CD4-positive, alpha-beta memory T cell (primary cell): ENCODE measurements at regions not wholly inside any gene's neighbourhood (a gene's known extent, or its start where the extent isn't known, plus 50 kb on each side); places are given as distances from the start of the nearest gene placed in this dataset.

Experiments used
- CTCF ChIA-PET: fragments of 350-600 bp; sonication (Branson Sonifier 250); formaldehyde crosslinking; loops from one replicate; lab custom pipeline; 2021; ENCODE audit warnings: inconsistent platforms; ENCODE audit not compliant: partially characterized antibody; lab: Charles Lee
- POLR2A ChIA-PET: fragments of 350-600 bp; sonication (Branson Sonifier 250); formaldehyde crosslinking; loops from one replicate; lab custom pipeline; 2021; ENCODE audit not compliant: partially characterized antibody; lab: Charles Lee
- DNase-seq, 5 donors: peaks; one replicate each; pipeline versions ENCODE4 v3.0.0 to v3.0.0-alpha.2; 2020 to 2022; ENCODE audit warnings: mixed read lengths in 1 of 5
- H3K27ac ChIP-seq: one replicate; pipeline ENCODE4 v1.7.0; 2013; ENCODE audit warnings: low read depth, low read length
- H3K27me3 ChIP-seq: 2 replicates; pipeline ENCODE4 v1.7.0; 2013; ENCODE audit warnings: mild to moderate bottlenecking, low read length, moderate library complexity; ENCODE audit not compliant: insufficient read depth
- H3K36me3 ChIP-seq: 2 replicates; pipeline ENCODE4 v1.7.0; 2013; ENCODE audit warnings: mild to moderate bottlenecking, low read length, moderate library complexity; ENCODE audit not compliant: insufficient read depth
- H3K4me1 ChIP-seq: 2 replicates; pipeline ENCODE4 v1.7.0; 2013; ENCODE audit warnings: mild to moderate bottlenecking, low read length, moderate library complexity; ENCODE audit not compliant: insufficient read depth
- H3K4me3 ChIP-seq, 2 donors: one replicate each; pipeline ENCODE4 v1.7.0; 2013; ENCODE audit warnings: low read length in 2 of 2, mild to moderate bottlenecking in 1 of 2
- H3K9me3 ChIP-seq, 2 donors: one replicate each; pipeline ENCODE4 v1.7.0; 2013; ENCODE audit warnings: low read length in 2 of 2, control low read depth in 1 of 2; ENCODE audit not compliant: control insufficient read depth in 1 of 2
- H3K27ac Mint-ChIP-seq, 7 donors: one replicate each; pipeline ENCODE4 v1.8.0; 2020 to 2021; ENCODE audit warnings: mixed read lengths in 7 of 7, mild to moderate bottlenecking in 6 of 7, inconsistent platforms in 3 of 7, moderate library complexity in 3 of 7
- H3K27me3 Mint-ChIP-seq, 2 donors: one replicate each; pipeline ENCODE4 v1.8.0; 2020 to 2021; ENCODE audit warnings: mixed read lengths in 2 of 2
- H3K36me3 Mint-ChIP-seq, 2 donors: one replicate each; pipeline ENCODE4 v1.8.0; 2020 to 2021; ENCODE audit warnings: mixed read lengths in 2 of 2, inconsistent platforms in 1 of 2, mild to moderate bottlenecking in 1 of 2
- H3K4me1 Mint-ChIP-seq, 4 donors: one replicate each; pipeline ENCODE4 v1.8.0; 2020 to 2021; ENCODE audit warnings: mixed read lengths in 4 of 4, mild to moderate bottlenecking in 1 of 4
- H3K4me3 Mint-ChIP-seq, 8 donors: one replicate each; pipeline ENCODE4 v1.8.0; 2020 to 2021; ENCODE audit warnings: mixed read lengths in 8 of 8, mild to moderate bottlenecking in 7 of 8, moderate library complexity in 6 of 8, inconsistent platforms in 3 of 8
- H3K9me3 Mint-ChIP-seq, 8 donors: one replicate each; pipeline ENCODE4 v1.8.0; 2020 to 2021; ENCODE audit warnings: mixed read lengths in 8 of 8, mild to moderate bottlenecking in 5 of 8, inconsistent platforms in 3 of 8, moderate library complexity in 1 of 8
- intact Hi-C: fragments of 100-400 bp; cut with micrococcal nuclease; formaldehyde crosslinking; loops from one replicate; pipeline ENCODE4 v1.15.1; 2023

DNA sequence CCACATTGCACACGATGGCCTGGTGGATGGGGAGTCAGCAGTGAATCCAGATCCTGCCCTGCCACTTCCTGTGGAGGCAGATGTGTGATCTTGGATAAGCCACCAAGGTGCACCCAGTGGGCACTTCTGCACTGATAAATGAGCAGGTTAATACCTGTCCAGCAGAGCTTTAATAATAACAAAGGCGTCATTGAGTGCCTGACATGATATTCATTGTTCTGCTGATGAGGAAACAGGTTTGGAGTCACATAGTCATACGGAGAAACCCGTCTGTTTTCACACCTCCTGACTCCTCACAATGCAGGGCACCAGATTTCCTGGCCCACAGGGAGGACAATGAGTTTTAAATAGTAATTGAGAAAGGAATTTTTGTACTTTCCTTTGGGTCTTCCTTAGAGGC, 324.6 kb upstream of the CDH5 start:
- Histone ChIP-seq H3K27ac (no peak overlapping the region), H3K4me3 (no peak overlapping the region), H3K36me3 (no peaks in the 10 kb centered on the region), H3K27me3 (no peaks in the 10 kb centered on the region), H3K9me3 (no peaks in the 10 kb centered on the region), H3K4me1 (no peaks in the 10 kb centered on the region)
- DNase-seq: no peak
- intact Hi-C loops: no loop called here
- H3K9me3 Mint-ChIP-seq: peaks cover 0 to 4% (median under 1%) of the 10 kb centered on the region in 8 donors
- H3K4me3 Mint-ChIP-seq: no peak overlapping the region
- H3K36me3 Mint-ChIP-seq: no peaks in the 10 kb centered on the region
- H3K4me1 Mint-ChIP-seq: no peaks in the 10 kb centered on the region
- H3K27ac Mint-ChIP-seq: no peak overlapping the region
- ChIA-PET POLR2A (no interaction called here), CTCF (no interaction called here)
- H3K27me3 Mint-ChIP-seq: peaks cover 0 to 7% of the 10 kb centered on the region in 2 donors

DNA sequence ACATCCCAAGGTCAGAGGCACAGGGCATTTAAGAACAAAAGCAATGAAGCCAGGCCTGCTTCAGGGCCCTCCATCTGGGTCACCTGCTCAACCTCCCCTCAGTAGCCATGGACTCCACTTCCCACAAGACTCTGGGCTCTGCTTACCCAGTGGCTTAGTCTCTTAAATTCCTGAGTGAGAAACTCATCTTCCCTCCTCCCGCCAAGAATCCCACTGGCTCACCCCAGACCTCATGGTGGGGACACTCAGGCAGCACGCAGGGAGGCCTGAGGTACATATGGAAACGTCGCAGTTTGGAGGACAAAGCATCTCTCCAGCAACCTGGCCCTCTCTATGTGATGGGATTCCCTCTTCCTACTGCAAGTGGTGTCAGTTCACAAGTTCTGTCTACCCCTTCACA, 326.7 kb upstream of the CDH5 start:
- H3K4me1 ChIP-seq: no peaks in the 10 kb centered on the region
- no peak for DNase-seq
- no peaks in the 10 kb centered on the region for H3K36me3 ChIP-seq
- H3K27me3 ChIP-seq: no peaks in the 10 kb centered on the region
- Mint-ChIP-seq H3K4me3 (no peak overlapping the region), H3K36me3 (no peaks in the 10 kb centered on the region), H3K27me3 (peaks cover 0 to 7% of the 10 kb centered on the region in 2 donors), H3K27ac (no peak overlapping the region), H3K4me1 (no peaks in the 10 kb centered on the region), H3K9me3 (peaks cover 0 to 2% (median 0%) of the 10 kb centered on the region in 8 donors)
- intact Hi-C loops: no loop called here
- ChIA-PET CTCF (no interaction called here), POLR2A (no interaction called here)
- H3K27ac ChIP-seq: no peak overlapping the region
- H3K4me3 ChIP-seq: no peak overlapping the region
- no peaks in the 10 kb centered on the region for H3K9me3 ChIP-seq

DNA sequence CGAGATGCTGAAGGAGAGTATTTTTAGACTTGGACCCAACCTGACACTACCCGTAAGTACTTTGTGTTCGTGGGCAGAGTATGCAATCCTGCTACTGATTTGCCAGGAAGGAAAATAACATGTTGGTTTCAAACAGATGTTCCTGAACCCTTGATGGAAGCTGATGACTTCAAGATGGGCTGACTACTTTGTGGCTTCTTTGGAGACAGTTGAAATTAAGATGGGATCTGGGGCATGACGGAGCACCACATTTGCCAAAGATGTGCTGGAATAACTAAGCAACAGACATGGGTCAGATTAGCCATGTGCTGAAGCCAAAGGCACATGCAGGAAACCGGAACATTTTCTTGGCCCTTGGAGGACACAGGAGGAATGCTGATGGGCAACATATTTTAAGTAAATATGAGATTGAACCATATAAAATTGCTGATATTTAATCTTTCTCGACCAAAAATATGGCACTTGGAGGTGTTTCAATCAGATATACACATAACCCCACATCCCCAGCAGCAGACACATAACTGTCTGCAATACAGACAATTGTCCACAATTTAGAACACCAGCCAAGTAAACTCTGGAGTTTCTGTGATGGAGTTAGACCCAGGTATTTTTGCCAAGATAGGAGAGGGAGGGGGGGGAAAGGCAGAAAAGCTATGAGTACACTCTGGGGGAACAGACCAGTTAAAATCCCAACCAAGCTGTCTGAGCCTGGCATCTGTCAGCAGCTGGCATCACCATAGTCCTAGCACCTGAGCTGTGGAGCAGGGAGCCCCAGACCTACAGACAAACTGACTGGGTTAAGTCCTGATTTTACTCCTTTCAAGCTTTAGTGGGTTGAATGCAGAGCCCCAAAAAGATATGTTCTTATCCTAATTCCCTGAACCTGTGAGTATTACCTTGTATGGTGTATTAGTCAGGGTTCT, 329.4 kb upstream of the CDH5 start:
- ChIA-PET POLR2A (no interaction called here), CTCF (no interaction called here)
- no peaks in the 10 kb centered on the region for H3K9me3 ChIP-seq
- H3K4me1 ChIP-seq: no peaks in the 10 kb centered on the region
- intact Hi-C loops: no loop called here
- no peak overlapping the region for H3K27ac ChIP-seq
- peaks cover 0 to 7% (median 0%) of the 10 kb centered on the region in 8 donors for H3K9me3 Mint-ChIP-seq
- H3K4me1 Mint-ChIP-seq: no peaks in the 10 kb centered on the region
- no peaks in the 10 kb centered on the region for H3K36me3 Mint-ChIP-seq
- H3K27me3 Mint-ChIP-seq: peaks cover 0 to 7% of the 10 kb centered on the region in 2 donors
- no peaks in the 10 kb centered on the region for H3K27me3 ChIP-seq
- no peak overlapping the region for H3K4me3 Mint-ChIP-seq
- no peak for DNase-seq
- no peak overlapping the region for H3K27ac Mint-ChIP-seq
- H3K36me3 ChIP-seq: no peaks in the 10 kb centered on the region
- no peak overlapping the region for H3K4me3 ChIP-seq

DNA sequence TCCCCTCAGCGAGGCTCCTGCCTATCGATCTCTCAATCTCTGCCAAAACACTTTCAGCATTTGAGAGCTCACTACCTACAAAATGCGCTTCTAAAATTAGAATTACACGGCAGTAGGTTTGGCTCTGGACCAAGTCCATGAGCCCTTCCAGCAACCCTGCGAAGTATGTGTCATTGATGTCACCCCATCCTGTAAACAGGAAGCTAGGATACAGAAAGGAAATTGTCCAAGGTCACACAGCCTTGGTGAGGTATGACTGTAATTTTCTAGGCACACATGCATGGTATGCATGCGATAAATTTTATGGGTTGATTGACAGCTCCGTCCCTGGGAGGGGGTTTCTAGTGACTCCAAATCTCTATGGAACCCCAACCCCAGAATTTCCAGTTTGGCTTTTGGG, 330.3 kb upstream of the CDH5 start:
- H3K27me3 ChIP-seq: no peaks in the 10 kb centered on the region
- intact Hi-C loops: no loop called here
- no peak overlapping the region for H3K27ac ChIP-seq
- Mint-ChIP-seq H3K27me3 (peaks cover 0 to 6% of the 10 kb centered on the region in 2 donors), H3K4me3 (no peak overlapping the region), H3K27ac (no peak overlapping the region), H3K4me1 (no peaks in the 10 kb centered on the region), H3K36me3 (no peaks in the 10 kb centered on the region), H3K9me3 (peaks cover 0 to 7% (median 0%) of the 10 kb centered on the region in 8 donors)
- CTCF ChIA-PET: no interaction called here
- no peak for DNase-seq
- H3K4me1 ChIP-seq: no peaks in the 10 kb centered on the region
- H3K4me3 ChIP-seq: no peak overlapping the region
- no peaks in the 10 kb centered on the region for H3K36me3 ChIP-seq
- H3K9me3 ChIP-seq: no peaks in the 10 kb centered on the region
- POLR2A ChIA-PET: no interaction called here

DNA sequence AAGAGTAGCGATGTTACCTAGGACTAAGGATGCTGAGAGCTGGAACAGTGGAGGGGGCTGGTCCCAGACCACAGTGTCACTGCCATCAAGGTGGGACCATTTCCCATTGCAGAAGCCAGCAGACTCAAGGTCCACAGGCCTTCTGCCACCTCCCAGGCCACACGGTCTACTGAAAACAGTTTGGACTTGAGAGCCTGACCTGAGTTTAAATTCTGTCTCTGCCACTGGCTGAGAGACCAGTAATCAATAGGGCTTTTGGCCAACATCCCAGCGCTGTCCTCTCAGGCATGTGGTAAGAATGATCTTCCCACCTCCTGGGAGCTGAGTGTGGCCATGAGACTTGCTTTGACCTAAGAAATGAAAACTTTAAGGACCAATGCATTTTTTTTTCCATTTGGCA, 331.4 kb upstream of the CDH5 start:
- Mint-ChIP-seq H3K4me3 (no peak overlapping the region), H3K36me3 (no peaks in the 10 kb centered on the region), H3K27me3 (peaks cover 0 to 3% of the 10 kb centered on the region in 2 donors), H3K4me1 (no peaks in the 10 kb centered on the region), H3K9me3 (peaks cover 0 to 7% (median 0%) of the 10 kb centered on the region in 8 donors), H3K27ac (no peak overlapping the region)
- intact Hi-C loops: no loop called here
- no peak for DNase-seq
- Histone ChIP-seq H3K27ac (no peak overlapping the region), H3K36me3 (no peaks in the 10 kb centered on the region), H3K4me1 (no peaks in the 10 kb centered on the region), H3K27me3 (no peaks in the 10 kb centered on the region), H3K4me3 (no peak overlapping the region), H3K9me3 (no peaks in the 10 kb centered on the region)
- ChIA-PET POLR2A (no interaction called here), CTCF (no interaction called here)

DNA sequence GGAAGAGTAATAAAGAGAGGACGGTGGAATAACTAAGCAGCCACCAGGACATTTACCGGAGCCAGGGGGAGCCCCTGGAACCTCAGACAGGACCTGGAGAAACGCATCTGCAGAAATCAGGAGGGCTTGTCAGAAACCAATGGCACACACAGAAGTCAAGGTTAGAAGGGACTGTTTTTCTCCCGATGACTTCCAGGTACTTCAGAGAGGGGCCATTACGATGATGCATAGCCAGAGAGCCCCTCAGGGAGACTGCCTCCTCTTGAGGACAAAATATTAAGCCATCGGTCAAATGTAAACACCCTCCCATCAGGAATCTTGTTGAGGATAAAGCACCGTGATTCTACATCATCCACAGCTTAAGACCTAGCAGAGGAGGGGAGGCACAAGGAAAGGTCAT, 333.6 kb upstream of the CDH5 start:
- ChIA-PET POLR2A (no interaction called here), CTCF (no interaction called here)
- Mint-ChIP-seq H3K4me1 (no peaks in the 10 kb centered on the region), H3K27me3 (no peaks in the 10 kb centered on the region), H3K4me3 (no peak overlapping the region), H3K27ac (no peak overlapping the region), H3K36me3 (no peaks in the 10 kb centered on the region), H3K9me3 (peaks cover 0 to 7% (median 0%) of the 10 kb centered on the region in 8 donors)
- intact Hi-C loops: no loop called here
- no peaks in the 10 kb centered on the region for H3K27me3 ChIP-seq
- no peak for DNase-seq
- H3K9me3 ChIP-seq: no peaks in the 10 kb centered on the region
- no peak overlapping the region for H3K4me3 ChIP-seq
- no peak overlapping the region for H3K27ac ChIP-seq
- H3K4me1 ChIP-seq: no peaks in the 10 kb centered on the region
- no peaks in the 10 kb centered on the region for H3K36me3 ChIP-seq

DNA sequence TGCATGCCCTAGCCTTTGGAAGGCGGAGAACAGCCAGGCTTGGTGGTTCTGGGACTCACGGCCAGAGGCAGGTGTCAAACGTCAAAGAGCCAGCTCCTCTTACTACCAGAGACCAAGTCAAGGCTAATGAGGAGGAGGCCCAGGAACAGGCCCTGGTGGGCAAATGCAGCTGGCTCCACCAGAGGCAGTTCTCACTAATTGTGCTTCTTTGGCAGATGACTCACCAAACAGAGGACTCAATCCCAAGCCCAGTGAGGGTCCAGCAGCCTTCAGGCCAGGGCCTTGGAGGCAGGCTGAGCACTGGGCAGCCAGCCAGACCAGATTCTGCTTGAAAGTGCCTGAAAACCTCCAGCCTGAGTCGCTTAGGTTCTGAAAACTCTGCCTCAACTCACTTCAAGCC, 336.5 kb upstream of the CDH5 start:
- Mint-ChIP-seq H3K4me3 (no peak overlapping the region), H3K4me1 (no peaks in the 10 kb centered on the region), H3K9me3 (peaks cover 0 to 7% (median under 1%) of the 10 kb centered on the region in 8 donors), H3K27me3 (no peaks in the 10 kb centered on the region), H3K36me3 (no peaks in the 10 kb centered on the region), H3K27ac (no peak overlapping the region)
- Histone ChIP-seq H3K27ac (no peak overlapping the region), H3K9me3 (no peaks in the 10 kb centered on the region), H3K4me3 (no peak overlapping the region), H3K4me1 (no peaks in the 10 kb centered on the region), H3K36me3 (no peaks in the 10 kb centered on the region), H3K27me3 (no peaks in the 10 kb centered on the region)
- intact Hi-C loops: no loop called here
- no peak for DNase-seq
- CTCF ChIA-PET: no interaction called here
- POLR2A ChIA-PET: no interaction called here
